ENCODE measurements at regions not wholly inside any gene's neighbourhood (a gene's known extent, or its start where the extent isn't known, plus 50 kb on each side); places are given as distances from the start of the nearest gene placed in this dataset.

DNA sequence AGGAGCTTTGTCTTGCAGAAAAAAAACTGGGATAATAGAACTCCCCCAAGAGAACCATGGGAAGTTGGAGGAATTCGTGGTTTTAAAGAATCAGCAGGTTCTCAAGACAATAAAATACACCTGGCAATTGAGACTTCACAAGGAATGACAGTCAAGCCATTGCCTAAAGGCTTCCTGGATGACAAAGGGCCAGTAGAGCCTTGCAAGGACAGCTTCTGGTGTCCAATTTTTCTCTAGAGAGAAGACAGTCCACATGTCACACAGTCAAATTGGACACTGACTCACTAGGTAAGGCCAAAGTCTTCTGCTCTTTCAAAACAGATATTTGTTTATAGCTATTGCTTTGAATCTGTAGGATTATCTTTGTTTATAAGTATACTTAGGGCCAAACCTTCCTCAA lies 80.3 kb upstream of the BMP5 start:
- no peaks in the 10 kb centered on the region for H3K79me2 ChIP-seq (ENCODE audit: insufficient read depth, low read length)
- no peaks in the 10 kb centered on the region for H4K20me1 ChIP-seq (ENCODE audit: insufficient read depth, low read length)
- H3K27ac ChIP-seq (ENCODE audit: low read depth, low read length, poor library complexity, severe bottlenecking): no peak overlapping the region
- no peak overlapping the region for H3K4me3 ChIP-seq (ENCODE audit: low read depth, low read length, poor library complexity, severe bottlenecking)
- TF ChIP-seq, protein P1, sequence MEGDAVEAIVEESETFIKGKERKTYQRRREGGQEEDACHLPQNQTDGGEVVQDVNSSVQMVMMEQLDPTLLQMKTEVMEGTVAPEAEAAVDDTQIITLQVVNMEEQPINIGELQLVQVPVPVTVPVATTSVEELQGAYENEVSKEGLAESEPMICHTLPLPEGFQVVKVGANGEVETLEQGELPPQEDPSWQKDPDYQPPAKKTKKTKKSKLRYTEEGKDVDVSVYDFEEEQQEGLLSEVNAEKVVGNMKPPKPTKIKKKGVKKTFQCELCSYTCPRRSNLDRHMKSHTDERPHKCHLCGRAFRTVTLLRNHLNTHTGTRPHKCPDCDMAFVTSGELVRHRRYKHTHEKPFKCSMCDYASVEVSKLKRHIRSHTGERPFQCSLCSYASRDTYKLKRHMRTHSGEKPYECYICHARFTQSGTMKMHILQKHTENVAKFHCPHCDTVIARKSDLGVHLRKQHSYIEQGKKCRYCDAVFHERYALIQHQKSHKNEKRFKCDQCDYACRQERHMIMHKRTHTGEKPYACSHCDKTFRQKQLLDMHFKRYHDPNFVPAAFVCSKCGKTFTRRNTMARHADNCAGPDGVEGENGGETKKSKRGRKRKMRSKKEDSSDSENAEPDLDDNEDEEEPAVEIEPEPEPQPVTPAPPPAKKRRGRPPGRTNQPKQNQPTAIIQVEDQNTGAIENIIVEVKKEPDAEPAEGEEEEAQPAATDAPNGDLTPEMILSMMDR (IDR thresholded peaks at IDR 0.05; ENCODE audit: low read length): no peak
- TF ChIP-seq EZH2 (IDR thresholded peaks at IDR 0.05; ENCODE audit: borderline replicate concordance, low read length): no peak
- H3K9ac ChIP-seq (ENCODE audit: low read length): no peak overlapping the region
- no peaks in the 10 kb centered on the region for H3K9me2 ChIP-seq (ENCODE audit: low read depth, low read length)
- H3K4me2 ChIP-seq (ENCODE audit: low read length): no peak overlapping the region
- no peaks in the 10 kb centered on the region for H3K4me1 ChIP-seq (ENCODE audit: insufficient read depth, low read length, severe bottlenecking)
- no peaks in the 10 kb centered on the region for H3K27me3 ChIP-seq (ENCODE audit: insufficient read depth, low read length)
- no peak overlapping the region for H2AFZ ChIP-seq (ENCODE audit: low read length)
- H3F3A ChIP-seq (ENCODE audit: insufficient read depth, low read length): no peaks in the 10 kb centered on the region
- no peaks in the 10 kb centered on the region for H3K9me3 ChIP-seq (ENCODE audit: low read length)
- no peaks in the 10 kb centered on the region for H3K36me3 ChIP-seq (ENCODE audit: insufficient read depth, low read length)

DNA sequence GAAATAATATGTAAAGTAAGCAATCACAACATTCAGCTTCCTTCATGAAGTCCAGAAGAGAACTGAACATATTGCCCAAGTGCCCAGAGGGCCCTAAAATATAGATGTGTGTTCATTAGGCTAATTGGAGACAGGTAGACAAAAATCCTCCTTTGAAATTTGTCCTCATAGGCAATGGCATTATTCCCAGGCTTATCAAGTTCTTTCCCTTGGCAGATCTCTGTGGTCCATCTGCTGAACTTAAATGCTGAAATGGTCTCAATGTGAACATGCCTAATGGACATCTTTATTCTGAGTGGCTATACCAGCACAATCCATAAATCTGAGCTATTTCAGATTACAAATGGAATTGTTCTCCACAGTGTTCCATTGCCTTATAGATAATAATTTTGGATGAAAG lies 79.0 kb upstream of the BMP5 start:
- Histone ChIP-seq H4K20me1 (ENCODE audit: insufficient read depth, low read length) (no peaks in the 10 kb centered on the region), H3K9ac (ENCODE audit: low read length) (no peak overlapping the region), H3K4me3 (ENCODE audit: low read depth, low read length, poor library complexity, severe bottlenecking) (no peak overlapping the region), H3K9me2 (ENCODE audit: low read depth, low read length) (no peaks in the 10 kb centered on the region), H3K9me3 (ENCODE audit: low read length) (no peaks in the 10 kb centered on the region), H3K4me2 (ENCODE audit: low read length) (no peak overlapping the region), H3F3A (ENCODE audit: insufficient read depth, low read length) (no peaks in the 10 kb centered on the region), H3K79me2 (ENCODE audit: insufficient read depth, low read length) (no peaks in the 10 kb centered on the region), H3K4me1 (ENCODE audit: insufficient read depth, low read length, severe bottlenecking) (no peaks in the 10 kb centered on the region), H3K27me3 (ENCODE audit: insufficient read depth, low read length) (no peaks in the 10 kb centered on the region), H3K27ac (ENCODE audit: low read depth, low read length, poor library complexity, severe bottlenecking) (no peak overlapping the region), H2AFZ (ENCODE audit: low read length) (no peak overlapping the region), H3K36me3 (ENCODE audit: insufficient read depth, low read length) (no peaks in the 10 kb centered on the region)
- TF ChIP-seq, protein P1 (IDR thresholded peaks at IDR 0.05; ENCODE audit: low read length): no peak
- no peak for TF ChIP-seq EZH2 (IDR thresholded peaks at IDR 0.05; ENCODE audit: borderline replicate concordance, low read length)

DNA sequence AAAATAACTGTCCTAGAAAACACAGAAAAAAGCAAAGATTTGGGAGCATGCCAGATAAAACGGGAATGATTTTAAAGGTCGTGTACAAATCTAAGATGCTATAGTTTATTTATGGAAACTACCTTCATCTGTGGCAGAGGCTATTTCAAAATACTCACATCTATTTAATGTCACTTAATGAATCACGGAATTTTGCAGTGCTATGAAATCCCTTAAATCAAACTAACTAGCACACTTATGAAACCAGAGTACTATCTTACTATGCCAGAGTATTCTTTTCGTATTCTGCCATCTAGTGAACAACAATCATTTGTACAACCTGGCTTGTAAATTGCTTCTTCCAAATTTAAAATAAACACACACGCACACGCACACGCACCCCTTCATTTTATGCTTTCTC lies 77.9 kb upstream of the BMP5 start:
- Histone ChIP-seq H3K9ac (ENCODE audit: low read length) (no peak overlapping the region), H3K79me2 (ENCODE audit: insufficient read depth, low read length) (no peaks in the 10 kb centered on the region), H3K9me2 (ENCODE audit: low read depth, low read length) (no peaks in the 10 kb centered on the region), H3K4me2 (ENCODE audit: low read length) (no peak overlapping the region), H3K4me1 (ENCODE audit: insufficient read depth, low read length, severe bottlenecking) (no peaks in the 10 kb centered on the region), H3K4me3 (ENCODE audit: low read depth, low read length, poor library complexity, severe bottlenecking) (no peak overlapping the region), H2AFZ (ENCODE audit: low read length) (no peak overlapping the region), H3K36me3 (ENCODE audit: insufficient read depth, low read length) (no peaks in the 10 kb centered on the region), H3K9me3 (ENCODE audit: low read length) (no peaks in the 10 kb centered on the region), H4K20me1 (ENCODE audit: insufficient read depth, low read length) (no peaks in the 10 kb centered on the region), H3F3A (ENCODE audit: insufficient read depth, low read length) (no peaks in the 10 kb centered on the region), H3K27ac (ENCODE audit: low read depth, low read length, poor library complexity, severe bottlenecking) (no peak overlapping the region), H3K27me3 (ENCODE audit: insufficient read depth, low read length) (no peaks in the 10 kb centered on the region)
- TF ChIP-seq, protein P1 (IDR thresholded peaks at IDR 0.05; ENCODE audit: low read length): peak; percentile 20; the same call in 1 of the 2 replicates
- TF ChIP-seq EZH2 (IDR thresholded peaks at IDR 0.05; ENCODE audit: borderline replicate concordance, low read length): no peak
